Spleen (tissue), 11 donors: ENCODE measurements at regions not wholly inside any gene's neighbourhood (a gene's known extent, or its start where the extent isn't known, plus 50 kb on each side); places are given as distances from the start of the nearest gene placed in this dataset.

Source experiments
- DNase-seq: peaks from one replicate; pipeline ENCODE4 v3.0.0-alpha.2; 2020
- H3K27ac ChIP-seq, 8 donors: fragments of 200-600 bp; sonication (generic) in 7 of 8; 1 replicate in 4 of 8; 2 replicates in 4 of 8; pipeline versions ENCODE4 v1.5.0 to v1.8.0; 2016 to 2021; ENCODE audit warnings: inconsistent platforms in 4 of 8, mild to moderate bottlenecking in 4 of 8, moderate library complexity in 1 of 8
- H3K27me3 ChIP-seq, 7 donors: fragments of 200-600 bp; sonication (generic) in 6 of 7; replicated peaks in 1 of 7; 1 replicate in 4 of 7; 2 replicates in 3 of 7; pipeline versions ENCODE4 v1.5.0 to v1.8.0; 2016 to 2021; ENCODE audit warnings: inconsistent platforms in 3 of 7, mild to moderate bottlenecking in 1 of 7
- H3K36me3 ChIP-seq, 6 donors: fragments of 200-600 bp; sonication (generic) in 5 of 6; 1 replicate in 4 of 6; 2 replicates in 2 of 6; pipeline versions ENCODE4 v1.5.0 to v1.8.0; 2016 to 2021; ENCODE audit warnings: inconsistent platforms in 2 of 6
- H3K4me1 ChIP-seq, 6 donors: fragments of 200-600 bp; sonication (generic) in 5 of 6; 1 replicate in 3 of 6; 2 replicates in 3 of 6; pipeline versions ENCODE4 v1.5.0 to v1.8.0; 2016 to 2021; ENCODE audit warnings: inconsistent platforms in 3 of 6
- H3K4me3 ChIP-seq, 8 donors: fragments of 200-600 bp; sonication (generic) in 7 of 8; 1 replicate in 4 of 8; 2 replicates in 4 of 8; pipeline versions ENCODE4 v1.5.0 to v1.8.0; 2016 to 2021; ENCODE audit warnings: inconsistent platforms in 4 of 8, mild to moderate bottlenecking in 4 of 8, moderate library complexity in 2 of 8
- H3K9me3 ChIP-seq, 8 donors: fragments of 200-600 bp; sonication (generic) in 7 of 8; 1 replicate in 4 of 8; 2 replicates in 4 of 8; pipeline versions ENCODE4 v1.5.0 to v1.8.0; 2016 to 2021; ENCODE audit warnings: inconsistent platforms in 4 of 8
- CTCF ChIP-seq, 11 experiments: fragments of 200-600 bp in 7 of 11; fragments of 450-650 bp in 4 of 11; sonication (generic) in 4 of 11; IDR thresholded peaks in 8 of 11; conservative IDR thresholded peaks in 3 of 11; 1 replicate in 7 of 11; 2 replicates in 4 of 11; pipeline versions ENCODE4 v1.4.0 to v1.8.0; 2016 to 2021; ENCODE audit warnings: antibody characterized with exemption in 11 of 11, inconsistent platforms in 4 of 11, mild to moderate bottlenecking in 1 of 11
- POLR2A ChIP-seq, 3 donors: fragments of 450-650 bp; IDR thresholded peaks; one replicate each; pipeline ENCODE4 v1.5.1; 2017; ENCODE audit warnings: antibody characterized with exemption in 3 of 3, mild to moderate bottlenecking in 1 of 3
- POLR2AphosphoS5 ChIP-seq, 3 donors: sonication (generic); formaldehyde crosslinking; IDR thresholded peaks; one replicate each; pipeline ENCODE4 v1.5.1; 2017; ENCODE audit warnings: antibody characterized with exemption in 3 of 3
- WGBS, 5 donors: extraction: QIAGEN DNeasy Blood & Tissue Kit in 3 of 5; methylation state at CpG; one replicate each; pipeline versions ENCODE4 v1.1.5 to v1.1.7; 2013 to 2018; 5-methylcytosine and 5-hydroxymethylcytosine counted together
- intact Hi-C: fragments of 100-400 bp; cut with DNase I; formaldehyde crosslinking; loops from one replicate; pipeline ENCODE4 v1.15.0; 2023; ENCODE audit warnings: low total_unique reads
- donor health status: healthy with polysubstance abuse.
- donor health status: DM: no; HTN: no; CAD: no; lungs with moderate emphysema.
- donor health status: DM: no; HTN: no; CAD: no.
- donor health status: Bipolar disorder and iron deficiency.
- donor health status: healthy.
- donor health status: DM: no; HTN: no; CAD: no.
- donor health status: DM: yes; HTN: yes; CAD: no.

- Histone ChIP-seq H3K27me3 (no peaks in the 10 kb centered on the region), H3K9me3 (no peaks in the 10 kb centered on the region), H3K4me3 (no peak overlapping the region), H3K4me1 (peaks cover 0 to 7% (median 0%) of the 10 kb centered on the region in 6 donors), H3K36me3 (no peaks in the 10 kb centered on the region), H3K27ac (no peak overlapping the region)
- TF ChIP-seq POLR2AphosphoS5 (IDR thresholded peaks at IDR 0.05) = no peak
- TF ChIP-seq POLR2A (IDR thresholded peaks at IDR 0.05) = no peak
- TF ChIP-seq CTCF (IDR thresholded peaks at IDR 0.05 in 8 of 11, conservative IDR thresholded peaks at IDR 0.05 in 3 of 11) = no peak
- DNase-seq = no peak
- 81 to 91% (median 90%) methylated on average over 10 of the region's 10 CpGs for WGBS, 5 donors
- intact Hi-C loops = no loop called here
Measured at GRCh38 chr5:81908044-81908443, 63.8 kb upstream of the ATG10 start.

- H3K4me1 ChIP-seq = peaks cover 0 to 7% (median 0%) of the 10 kb centered on the region in 6 donors
- 86 to 93% (median 90%) methylated on average over 4 of the region's 4 CpGs for WGBS, 5 donors
- intact Hi-C loops = no loop called here
- H3K27ac ChIP-seq = no peak overlapping the region
- no peaks in the 10 kb centered on the region for H3K36me3 ChIP-seq
- no peaks in the 10 kb centered on the region for H3K27me3 ChIP-seq
- DNase-seq = no peak
- no peaks in the 10 kb centered on the region for H3K9me3 ChIP-seq
- H3K4me3 ChIP-seq = no peak overlapping the region
- TF ChIP-seq CTCF (IDR thresholded peaks at IDR 0.05 in 8 of 11, conservative IDR thresholded peaks at IDR 0.05 in 3 of 11) = no peak
- TF ChIP-seq POLR2AphosphoS5 (IDR thresholded peaks at IDR 0.05) = no peak
- no peak for TF ChIP-seq POLR2A (IDR thresholded peaks at IDR 0.05)
Measured at GRCh38 chr5:81907012-81907635, 64.7 kb upstream of the ATG10 start.

- Histone ChIP-seq H3K9me3 (peaks cover 0 to 10% (median 7%) of the 10 kb centered on the region in 8 donors), H3K4me3 (no peak overlapping the region), H3K27ac (no peak overlapping the region), H3K4me1 (peaks cover 0 to 7% (median 0%) of the 10 kb centered on the region in 6 donors), H3K36me3 (no peaks in the 10 kb centered on the region), H3K27me3 (no peaks in the 10 kb centered on the region)
- intact Hi-C loops = no loop called here
- TF ChIP-seq CTCF (IDR thresholded peaks at IDR 0.05 in 8 of 11, conservative IDR thresholded peaks at IDR 0.05 in 3 of 11) = no peak
- no peak for TF ChIP-seq POLR2A (IDR thresholded peaks at IDR 0.05)
- no peak for TF ChIP-seq POLR2AphosphoS5 (IDR thresholded peaks at IDR 0.05)
- WGBS, 5 donors = 79 to 91% (median 84%) methylated on average over 5 of the region's 5 CpGs
- no peak for DNase-seq
Measured at GRCh38 chr5:81906086-81906485, 65.7 kb upstream of the ATG10 start.

- peaks cover 0 to 18% (median 14%) of the 10 kb centered on the region in 8 donors for H3K9me3 ChIP-seq
Measured at GRCh38 chr5:81904861-81905260, 67.0 kb upstream of the ATG10 start.

More at GRCh38 chr5:81904861-81905260, 67.0 kb upstream of the ATG10 start:
- no peaks in the 10 kb centered on the region for H3K36me3 ChIP-seq
- WGBS, 5 donors = 73 to 94% (median 80%) methylated on average over 2 of the region's 2 CpGs
- intact Hi-C loops = no loop called here
- H3K4me1 ChIP-seq = peaks cover 0 to 7% (median 0%) of the 10 kb centered on the region in 6 donors
- DNase-seq = no peak
- no peak for TF ChIP-seq POLR2A (IDR thresholded peaks at IDR 0.05)
- no peaks in the 10 kb centered on the region for H3K27me3 ChIP-seq
- no peak overlapping the region for H3K27ac ChIP-seq
- no peak overlapping the region for H3K4me3 ChIP-seq
